ENCODE measurements at regions not wholly inside any gene's neighbourhood (a gene's known extent, or its start where the extent isn't known, plus 50 kb on each side); places are given as distances from the start of the nearest gene placed in this dataset.

DNA sequence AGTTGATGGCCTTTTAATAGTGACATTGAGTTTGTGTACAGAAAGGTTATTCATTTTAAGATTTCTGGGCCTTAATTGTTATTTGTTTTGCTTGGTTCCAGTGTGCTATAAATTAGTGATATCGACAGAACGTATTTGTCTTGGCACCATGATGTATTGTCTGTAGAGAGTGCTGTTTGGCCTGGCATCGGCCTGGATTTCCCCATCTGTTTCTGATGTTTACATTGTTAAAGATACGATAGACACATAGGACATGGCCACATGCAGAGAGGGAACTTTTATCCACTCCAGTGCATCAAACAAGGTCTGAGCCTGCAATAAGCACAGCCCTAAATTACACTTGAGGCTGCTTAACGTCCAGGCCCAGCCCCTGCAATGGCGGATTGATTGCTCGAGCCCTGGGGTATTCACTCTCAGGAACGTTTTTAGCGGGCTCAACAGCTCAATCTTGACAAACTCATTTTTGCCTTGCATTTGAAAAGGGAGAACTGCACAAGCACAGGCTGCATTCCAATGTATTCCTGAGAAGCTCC, 144.7 kb downstream of the SLC4A3 start:
- Mint-ChIP-seq H3K4me1 (no peaks in the 10 kb centered on the region), H3K27me3 (ENCODE audit: low read depth) (peaks cover 10% of the 10 kb centered on the region), H3K27ac (no peak overlapping the region), H3K4me3 (no peak overlapping the region), H3K9me3 (peaks cover 0 to 3% of the 10 kb centered on the region in 2 experiments; a peak in 1 of 5 replicates), H3K36me3 (ENCODE audit: insufficient read depth in 1 of 3, low read depth in 3 of 3) (0 out of 7 replicates have a peak, but pooled peaks cover 0 to 4% (median 0%) of the 10 kb centered on the region in 3 experiments)
- WGBS (ENCODE audit: extremely low coverage, insufficient read length, low lambda C conversion rate), result no CpG with 5 or more reads among the region's 9 CpGs
- H2BK20ac ChIP-seq (ENCODE audit: low read depth, low read length, poor library complexity, severe bottlenecking), result no peak overlapping the region
- no peaks in the 10 kb centered on the region for H3K79me1 ChIP-seq (ENCODE audit: insufficient read depth, low read depth, low read length, poor library complexity, severe bottlenecking)
- no peak overlapping the region for H2BK120ac ChIP-seq (ENCODE audit: low read depth, low read length, poor library complexity, severe bottlenecking)
- TF ChIP-seq, protein P1, sequence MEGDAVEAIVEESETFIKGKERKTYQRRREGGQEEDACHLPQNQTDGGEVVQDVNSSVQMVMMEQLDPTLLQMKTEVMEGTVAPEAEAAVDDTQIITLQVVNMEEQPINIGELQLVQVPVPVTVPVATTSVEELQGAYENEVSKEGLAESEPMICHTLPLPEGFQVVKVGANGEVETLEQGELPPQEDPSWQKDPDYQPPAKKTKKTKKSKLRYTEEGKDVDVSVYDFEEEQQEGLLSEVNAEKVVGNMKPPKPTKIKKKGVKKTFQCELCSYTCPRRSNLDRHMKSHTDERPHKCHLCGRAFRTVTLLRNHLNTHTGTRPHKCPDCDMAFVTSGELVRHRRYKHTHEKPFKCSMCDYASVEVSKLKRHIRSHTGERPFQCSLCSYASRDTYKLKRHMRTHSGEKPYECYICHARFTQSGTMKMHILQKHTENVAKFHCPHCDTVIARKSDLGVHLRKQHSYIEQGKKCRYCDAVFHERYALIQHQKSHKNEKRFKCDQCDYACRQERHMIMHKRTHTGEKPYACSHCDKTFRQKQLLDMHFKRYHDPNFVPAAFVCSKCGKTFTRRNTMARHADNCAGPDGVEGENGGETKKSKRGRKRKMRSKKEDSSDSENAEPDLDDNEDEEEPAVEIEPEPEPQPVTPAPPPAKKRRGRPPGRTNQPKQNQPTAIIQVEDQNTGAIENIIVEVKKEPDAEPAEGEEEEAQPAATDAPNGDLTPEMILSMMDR (conservative IDR thresholded peaks at IDR 0.05), result no peak
- no peak overlapping the region for H3K9ac ChIP-seq (ENCODE audit: extremely low read depth, insufficient read length, low read length)
- no peak overlapping the region for H4K8ac ChIP-seq (replicated peaks; ENCODE audit: insufficient read length, low read depth, low read length)
- no peak overlapping the region for H3K4me2 ChIP-seq (ENCODE audit: insufficient read depth, insufficient read length, low read length)
- H3K18ac ChIP-seq (ENCODE audit: insufficient read length, low read depth, low read length), result no peak overlapping the region
- H3T11ph ChIP-seq (ENCODE audit: low read length), result no peak overlapping the region
- no peaks in the 10 kb centered on the region for H4K20me1 ChIP-seq (ENCODE audit: control insufficient read depth, insufficient read depth, insufficient read length)
- no peak overlapping the region for H4K91ac ChIP-seq (ENCODE audit: insufficient read length, low read depth, low read length)
- no peak overlapping the region for H3K56ac ChIP-seq (ENCODE audit: insufficient read length, low read depth, low read length)
- no peaks in the 10 kb centered on the region for H3K27me3 ChIP-seq (ENCODE audit: insufficient read depth, low read length)
- no peak overlapping the region for H2BK12ac ChIP-seq (ENCODE audit: insufficient read length, low read depth, low read length)
- H2BK15ac ChIP-seq (ENCODE audit: low read depth, low read length), result no peak overlapping the region
- H3K9me3 ChIP-seq (ENCODE audit: control insufficient read depth, low read depth, low read length), result no peaks in the 10 kb centered on the region
- no peak overlapping the region for H3K23ac ChIP-seq (ENCODE audit: insufficient read length, low read depth, low read length)
- H3K27ac ChIP-seq (ENCODE audit: insufficient read length, low read depth, low read length), result no peak overlapping the region
- DNase-seq, result no peak
- H2AK5ac ChIP-seq (ENCODE audit: insufficient read length, low read length), result no peak overlapping the region
- H2BK5ac ChIP-seq (ENCODE audit: insufficient read length, low read length), result no peak overlapping the region
- H3K79me2 ChIP-seq (ENCODE audit: insufficient read depth, low read length), result no peaks in the 10 kb centered on the region
- H3K4ac ChIP-seq (ENCODE audit: low read depth, low read length), result no peak overlapping the region
- no peaks in the 10 kb centered on the region for H3K4me1 ChIP-seq (ENCODE audit: insufficient read depth, low read length)
- H2AFZ ChIP-seq (ENCODE audit: low read length), result no peak overlapping the region
- H3K14ac ChIP-seq (ENCODE audit: insufficient read depth, low read length), result no peak overlapping the region
- no peak overlapping the region for H4K5ac ChIP-seq (ENCODE audit: insufficient read length, low read depth, low read length)
- no peaks in the 10 kb centered on the region for H3K23me2 ChIP-seq (ENCODE audit: insufficient read length, low read depth, low read length, poor library complexity, severe bottlenecking)
